Fibroblast of skin of left quadriceps (primary cell): ENCODE measurements at regions not wholly inside any gene's neighbourhood (a gene's known extent, or its start where the extent isn't known, plus 50 kb on each side); places are given as distances from the start of the nearest gene placed in this dataset.
"Not testable (repeated sequence)": the region's sequence is repeated elsewhere in the genome, so short reads cannot be mapped to it uniquely, and the experiment has no call there.

Experiments
- DNase-seq, 2 experiments: peaks; one replicate each; pipeline ENCODE4 v3.0.0-alpha.2; 2013; ENCODE audit warnings: low read depth in 2 of 2

- no peak for DNase-seq
Measured at GRCh38 chr21:31455506-31455905, 111.4 kb upstream of the TIAM1 start.

- no peak for DNase-seq
Measured at GRCh38 chr21:31450980-31451379, 106.9 kb upstream of the TIAM1 start.

GRCh38 chr21:31449921-31450535 is 106.0 kb upstream of the TIAM1 start:
- DNase-seq, result no peak

GRCh38 chr21:31448496-31448895 is 104.4 kb upstream of the TIAM1 start:
- no peak for DNase-seq

- no peak for DNase-seq
Measured at GRCh38 chr21:31447505-31447904, 103.4 kb upstream of the TIAM1 start.

GRCh38 chr21:31446226-31446855 is 102.3 kb upstream of the TIAM1 start:
- DNase-seq, result no peak

- DNase-seq, result no peak
Measured at GRCh38 chr21:31445137-31445536, 101.1 kb upstream of the TIAM1 start.

GRCh38 chr21:31443736-31444521 is 99.9 kb upstream of the TIAM1 start:
- peak; percentile 20 to 21 for DNase-seq

- no peak for DNase-seq
Measured at GRCh38 chr21:31442339-31442738, 98.3 kb upstream of the TIAM1 start.

GRCh38 chr21:31429506-31429905 is 85.4 kb upstream of the TIAM1 start:
- no peak for DNase-seq

GRCh38 chr21:31426235-31426797 is 82.3 kb upstream of the TIAM1 start:
- DNase-seq, result no peak

- no peak for DNase-seq
Measured at GRCh38 chr21:31425138-31425537, 81.1 kb upstream of the TIAM1 start.

GRCh38 chr21:31424058-31424457 is 80.0 kb upstream of the TIAM1 start:
- DNase-seq, result no peak

GRCh38 chr21:31420988-31421387 is 76.9 kb upstream of the TIAM1 start:
- DNase-seq, result no peak

- no peak for DNase-seq
Measured at GRCh38 chr21:31420354-31420753, 76.3 kb upstream of the TIAM1 start.

GRCh38 chr21:31418377-31419001 is 74.4 kb upstream of the TIAM1 start:
- DNase-seq, result no peak

- DNase-seq, result not testable (repeated sequence)
Measured at GRCh38 chr21:31417214-31417613, 73.2 kb upstream of the TIAM1 start.

- no peak for DNase-seq
Measured at GRCh38 chr21:31416465-31416864, 72.4 kb upstream of the TIAM1 start.

GRCh38 chr21:31414263-31415000 is 70.4 kb upstream of the TIAM1 start:
- no peak for DNase-seq

- no peak for DNase-seq
Measured at GRCh38 chr21:31413698-31414097, 69.6 kb upstream of the TIAM1 start.

GRCh38 chr21:31410499-31411131 is 66.6 kb upstream of the TIAM1 start:
- no peak for DNase-seq
